ENCODE measurements at regions not wholly inside any gene's neighbourhood (a gene's known extent, or its start where the extent isn't known, plus 50 kb on each side); places are given as distances from the start of the nearest gene placed in this dataset.
A peak's percentile ranks its signal among the peaks of the same experiment; 100 is the strongest.
"Not testable (repeated sequence)": the region's sequence is repeated elsewhere in the genome, so short reads cannot be mapped to it uniquely, and the experiment has no call there.

DNA sequence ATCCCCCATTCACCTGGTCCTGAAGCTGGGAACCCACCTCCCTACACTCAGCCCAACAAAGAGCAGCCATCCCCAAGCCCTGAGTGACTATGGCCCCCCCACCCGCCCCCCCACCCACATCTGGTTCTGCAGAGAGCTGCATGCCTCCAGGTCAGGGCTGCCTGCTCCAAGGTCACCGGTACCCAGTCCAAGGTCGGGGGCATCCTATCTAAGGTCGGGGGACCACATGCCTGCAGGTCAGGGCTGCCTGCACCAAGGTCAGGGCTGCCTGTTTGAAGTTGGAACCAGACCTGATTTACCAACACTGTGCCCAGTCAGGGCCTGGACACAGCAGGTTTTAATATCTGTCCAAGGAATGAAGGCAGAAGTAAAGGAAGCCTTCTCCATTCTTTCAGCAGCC, 66.1 kb upstream of the GPC1 start:
- no peak for DNase-seq (ENCODE audit: low read depth)

DNA sequence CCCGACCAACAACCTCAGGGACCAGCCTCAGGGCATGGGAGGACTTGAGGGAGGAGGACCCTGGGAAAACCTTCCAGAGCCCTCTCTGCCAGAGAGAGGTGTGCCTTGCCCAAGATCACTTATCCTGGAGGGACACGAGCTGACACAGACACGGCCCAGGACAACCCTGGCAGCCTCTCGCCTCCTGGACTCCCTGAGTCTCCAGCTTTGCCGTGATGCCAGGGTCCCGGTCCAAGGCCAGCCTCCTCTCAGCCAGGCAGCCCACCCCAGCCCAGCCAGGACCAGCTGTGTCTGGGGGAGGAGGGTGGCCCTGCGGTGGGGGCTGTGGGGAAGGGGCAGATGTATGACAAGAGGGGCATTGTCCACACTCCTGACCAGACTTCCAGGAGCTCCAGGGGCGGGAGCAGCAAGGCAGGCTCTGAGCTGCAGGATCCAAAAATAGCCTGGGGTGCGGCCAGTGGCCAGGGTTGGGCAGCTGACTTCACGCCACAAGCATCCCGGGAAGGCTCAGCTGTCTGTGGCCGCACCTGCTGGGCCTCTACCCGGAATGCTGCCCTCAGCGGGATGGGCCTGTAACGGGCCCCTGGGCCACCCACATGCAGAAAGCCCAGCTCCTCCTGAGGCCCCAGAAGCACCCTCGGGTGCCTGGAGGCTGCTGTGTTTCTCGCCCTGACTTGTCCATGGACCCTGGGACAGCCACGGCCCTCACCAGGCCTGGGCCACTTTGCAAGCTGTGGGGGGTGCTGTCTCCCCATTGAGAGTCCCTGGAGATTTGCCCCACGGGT, 65.5 kb upstream of the GPC1 start:
- DNase-seq (ENCODE audit: low read depth) = peak; percentile 99

DNA sequence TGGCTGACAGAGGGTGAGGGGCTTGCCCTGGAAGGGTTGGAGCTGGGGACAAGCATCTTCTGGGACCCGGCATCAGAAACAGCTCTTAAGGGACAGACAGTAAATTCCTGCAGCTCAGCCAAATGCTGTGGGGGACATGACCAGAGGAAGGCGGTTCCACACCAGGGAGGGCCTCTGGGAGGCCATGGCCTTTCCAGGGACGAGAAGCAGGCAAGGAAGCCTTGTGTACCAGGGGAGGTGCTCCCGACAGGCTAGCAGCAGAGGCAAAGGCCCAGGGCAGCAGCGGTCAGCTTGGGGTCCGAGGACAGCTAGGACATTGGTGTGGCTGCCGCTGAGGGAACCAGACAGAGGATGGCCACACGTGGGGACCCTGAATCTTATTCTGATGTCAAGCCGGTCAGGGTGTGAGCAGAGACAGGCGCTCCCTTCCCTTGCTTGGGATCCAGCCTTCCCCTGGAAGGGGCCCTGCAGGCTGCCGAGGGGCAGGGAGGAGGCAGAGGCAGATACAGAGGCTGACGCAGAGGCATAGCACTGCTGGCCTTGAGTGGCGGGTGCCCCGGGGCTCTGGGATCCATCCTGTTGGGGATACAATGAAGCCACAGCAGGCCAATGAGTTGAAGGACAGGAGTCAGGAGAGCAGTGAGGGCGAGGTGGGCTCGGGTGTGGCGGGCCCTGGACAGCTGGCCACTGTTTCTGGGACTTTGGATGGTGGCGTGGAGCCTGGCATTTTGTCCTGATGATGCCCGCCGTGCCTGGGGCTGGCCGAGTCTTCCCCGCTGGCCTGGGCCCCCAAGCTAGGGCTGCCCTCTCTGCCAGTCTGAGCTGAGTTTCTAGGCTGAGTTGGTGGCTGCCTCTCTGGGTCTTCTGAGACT, 64.1 kb upstream of the GPC1 start:
- peak; percentile 69 for DNase-seq (ENCODE audit: low read depth)

DNA sequence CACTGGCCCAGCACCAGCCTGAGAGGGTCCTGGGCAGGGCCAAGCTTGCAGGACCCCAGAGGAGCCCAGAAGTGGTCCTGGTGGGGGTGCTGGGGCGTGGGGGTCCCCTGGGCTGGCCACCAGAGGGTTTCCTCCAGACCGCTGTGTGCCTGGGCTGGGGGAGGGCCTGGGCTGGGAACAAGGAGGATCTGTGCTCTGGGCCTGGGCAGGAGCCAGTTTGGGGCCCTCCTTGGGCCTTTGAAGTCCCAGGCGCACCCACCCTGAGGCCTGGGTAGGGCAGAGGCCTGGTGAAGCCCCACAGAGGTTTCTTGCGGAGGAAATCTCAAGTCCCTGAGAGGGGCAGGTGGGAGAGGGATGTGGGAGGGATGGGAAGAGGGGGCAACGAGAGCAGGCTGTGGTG, 63.4 kb upstream of the GPC1 start:
- DNase-seq (ENCODE audit: low read depth) = no peak

DNA sequence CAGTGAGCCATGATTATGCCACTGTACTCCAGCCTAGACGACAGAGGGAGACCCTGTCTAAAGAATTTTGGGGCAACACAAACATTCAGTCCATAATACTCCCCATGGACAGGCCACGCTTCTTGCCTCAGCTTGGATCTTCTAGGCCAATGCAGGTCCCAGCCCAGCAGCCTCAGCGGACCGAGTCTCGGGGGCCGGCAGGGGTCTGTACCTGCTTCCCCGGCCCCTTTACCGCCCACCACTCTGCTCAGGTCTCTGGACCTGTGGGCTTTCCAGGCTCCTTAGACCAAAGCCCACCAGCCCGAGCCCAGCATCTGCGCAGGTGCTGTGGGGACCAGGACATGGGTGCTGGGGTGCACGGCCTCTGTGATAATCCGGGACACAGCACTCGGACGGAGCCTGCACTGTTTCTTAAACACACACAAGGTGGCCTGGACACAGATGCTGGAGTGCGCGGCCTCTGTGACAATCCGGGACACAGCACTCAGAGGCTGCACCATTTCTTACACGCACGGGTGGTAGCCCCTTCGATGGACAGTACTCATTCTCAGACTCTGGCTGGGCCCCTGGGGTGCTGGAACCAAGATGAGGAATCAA, 62.1 kb upstream of the GPC1 start:
- DNase-seq (ENCODE audit: low read depth) = no peak

DNA sequence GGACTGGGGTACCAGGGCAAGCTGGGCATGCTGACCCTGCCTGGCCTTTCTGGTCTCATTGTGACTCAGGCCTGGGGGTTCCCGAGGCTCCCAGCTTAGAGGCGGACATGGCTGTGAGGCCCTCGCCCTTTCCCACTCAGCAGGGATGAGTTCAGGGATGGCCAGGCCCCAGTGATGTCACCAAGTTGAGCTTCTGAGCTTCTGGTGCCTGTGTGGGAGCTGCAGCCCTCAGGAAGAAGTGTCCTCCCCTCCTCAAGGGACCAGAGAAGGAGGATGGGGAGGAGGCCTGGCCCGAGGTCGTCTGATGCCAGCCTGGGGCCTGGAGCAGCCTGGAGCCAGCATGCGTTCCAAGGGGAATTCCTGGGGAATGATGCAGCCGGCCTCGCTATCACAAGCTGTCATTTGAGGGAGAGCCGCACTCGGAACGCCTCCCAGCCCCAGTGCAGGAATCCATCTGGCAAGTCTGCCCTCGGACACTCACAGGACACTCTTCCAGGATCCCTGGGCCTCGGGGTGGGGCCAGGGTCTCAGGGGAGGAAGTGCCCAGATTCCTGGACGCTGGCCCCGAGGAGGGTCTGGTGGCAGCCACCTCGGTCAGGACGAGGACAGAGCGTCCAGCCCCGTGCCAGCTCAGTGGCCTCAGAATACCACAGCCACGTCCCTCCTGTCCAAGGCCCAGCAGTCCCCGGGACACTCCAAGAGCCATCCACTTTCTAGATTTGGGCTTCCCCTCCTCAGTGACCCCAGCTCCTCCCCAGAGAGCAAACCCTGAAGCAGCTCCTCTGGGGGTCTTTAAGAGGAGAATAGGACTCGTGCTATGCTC, 61.2 kb upstream of the GPC1 start:
- peak; percentile 98 for DNase-seq (ENCODE audit: low read depth)

DNA sequence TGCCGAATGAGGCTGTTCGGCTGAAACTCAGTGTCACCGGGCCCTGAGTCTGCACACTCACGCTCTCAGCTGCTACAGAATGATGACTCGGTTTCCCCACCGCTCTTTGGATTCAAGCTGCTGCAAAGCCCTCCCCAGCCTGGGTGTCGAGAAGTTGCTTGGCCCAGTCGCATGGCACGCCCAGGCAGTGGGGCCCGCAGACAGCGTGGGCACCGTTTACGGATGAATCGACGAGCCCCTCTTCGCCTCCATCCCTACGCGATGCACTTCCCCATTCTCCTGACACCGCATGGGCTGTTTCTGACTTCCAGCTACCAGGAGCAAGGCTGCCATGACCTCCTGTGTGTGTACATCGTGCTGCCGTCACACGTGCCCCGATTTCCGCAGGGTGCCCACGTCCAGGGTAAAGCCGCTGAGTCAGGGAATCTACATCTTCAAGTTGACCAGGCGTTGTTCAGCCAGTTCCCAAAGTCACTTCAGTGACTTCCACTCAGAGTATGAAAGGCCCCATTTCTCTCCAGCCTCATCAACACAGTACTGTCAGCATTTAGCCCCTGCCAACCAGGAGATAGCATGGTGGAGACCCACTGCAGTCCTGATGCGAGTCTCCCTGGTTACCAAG, 60.3 kb upstream of the GPC1 start:
- DNase-seq (ENCODE audit: low read depth) = no peak

DNA sequence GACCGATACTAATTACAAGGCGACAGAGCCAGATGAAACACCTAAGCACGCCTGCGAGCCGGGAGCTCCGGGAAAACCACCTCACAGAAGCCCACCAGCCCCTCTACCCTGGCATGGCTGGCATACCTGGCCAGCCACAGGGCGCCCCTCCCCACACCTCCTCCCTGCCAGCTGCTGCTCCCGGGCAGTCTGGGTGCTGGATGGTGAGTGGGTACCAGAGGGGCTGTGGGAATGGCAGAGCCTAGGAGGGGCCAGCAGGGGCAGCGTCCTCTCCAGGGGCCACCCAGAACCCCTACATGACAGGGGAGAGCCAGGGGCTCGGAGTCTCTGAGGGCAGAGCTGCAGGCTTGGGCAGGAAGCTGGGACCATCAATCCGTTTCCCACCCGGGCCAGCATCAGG, 58.7 kb upstream of the GPC1 start:
- no peak for DNase-seq (ENCODE audit: low read depth)

DNA sequence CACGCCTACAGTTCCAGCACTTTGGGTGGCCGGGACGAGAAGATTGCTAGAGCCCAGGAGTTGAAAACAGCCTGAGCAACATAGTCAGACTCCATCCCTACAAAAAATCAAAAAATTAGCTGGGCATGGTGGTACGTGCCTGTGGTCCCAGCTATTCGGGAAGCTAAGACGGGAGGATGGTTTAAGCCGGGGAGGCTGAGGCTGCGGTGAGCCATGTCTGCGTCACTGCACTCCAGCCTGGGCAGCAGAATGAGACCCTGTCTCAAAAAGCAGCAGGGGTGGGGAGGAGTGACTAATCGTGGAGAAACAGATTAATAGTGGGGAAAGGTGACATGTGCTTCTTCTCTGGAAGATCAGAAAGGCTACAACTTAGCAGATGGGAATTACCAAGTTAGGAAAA, 58.1 kb upstream of the GPC1 start:
- no peak for DNase-seq (ENCODE audit: low read depth)

DNA sequence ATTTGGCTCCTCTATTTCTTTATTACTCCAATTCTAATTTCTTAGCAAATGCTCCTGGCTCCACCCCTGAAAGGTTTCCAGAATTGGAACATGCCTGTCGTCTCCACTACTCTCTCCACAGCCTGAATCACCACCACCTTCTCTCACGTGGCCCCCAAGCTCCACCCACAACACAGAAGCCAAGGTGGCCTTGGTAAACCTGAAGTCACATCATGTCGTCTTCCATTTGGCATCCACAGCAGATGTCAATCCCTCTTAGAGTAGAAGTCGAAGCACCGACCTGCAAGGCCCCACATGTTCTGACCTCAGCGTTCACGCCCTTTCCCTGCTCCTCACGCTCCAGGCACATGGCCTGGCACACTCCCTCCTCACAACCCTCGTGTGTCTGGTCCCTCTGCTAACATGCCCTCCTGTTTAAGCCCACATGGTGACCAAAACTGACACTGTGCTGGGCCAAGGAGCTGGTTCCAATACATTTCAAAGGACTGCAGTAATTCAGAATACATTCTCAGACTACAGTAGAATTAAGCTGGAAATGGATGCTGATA, 56.3 kb upstream of the GPC1 start:
- DNase-seq (ENCODE audit: low read depth) = no peak

DNA sequence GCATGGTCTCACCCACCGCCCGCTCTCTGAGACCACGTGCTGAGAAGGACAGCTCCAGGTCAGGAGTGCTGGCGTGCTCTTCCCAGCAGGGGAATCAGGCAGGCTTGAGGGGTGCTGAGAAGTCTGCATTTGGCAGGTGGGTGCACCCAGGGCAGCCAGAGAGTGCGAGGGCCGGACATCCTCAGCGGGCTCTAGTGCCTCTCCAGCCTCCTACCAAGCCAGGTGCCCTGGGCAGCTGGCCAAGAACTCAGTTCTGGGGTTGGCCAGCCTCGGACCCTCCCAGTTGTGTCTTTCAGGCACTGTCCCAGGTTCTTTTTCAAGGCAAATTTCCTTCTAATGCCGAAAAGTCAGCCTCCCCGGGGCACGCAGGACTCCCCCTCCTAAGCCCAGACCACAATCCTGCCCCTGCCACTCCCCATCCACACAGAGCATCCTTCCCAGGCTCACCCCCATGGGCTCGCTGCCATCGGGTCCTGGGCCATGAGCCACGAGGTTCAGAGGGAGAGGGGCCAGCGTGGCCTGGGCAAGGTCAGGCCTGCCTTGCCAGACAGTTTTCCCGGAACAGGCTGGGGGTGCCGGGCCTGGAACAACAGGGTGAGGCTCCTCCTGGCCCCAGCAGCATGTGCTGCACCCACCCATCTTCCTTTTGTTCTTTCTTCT, 52.2 kb upstream of the GPC1 start:
- no peak for DNase-seq (ENCODE audit: low read depth)

DNA sequence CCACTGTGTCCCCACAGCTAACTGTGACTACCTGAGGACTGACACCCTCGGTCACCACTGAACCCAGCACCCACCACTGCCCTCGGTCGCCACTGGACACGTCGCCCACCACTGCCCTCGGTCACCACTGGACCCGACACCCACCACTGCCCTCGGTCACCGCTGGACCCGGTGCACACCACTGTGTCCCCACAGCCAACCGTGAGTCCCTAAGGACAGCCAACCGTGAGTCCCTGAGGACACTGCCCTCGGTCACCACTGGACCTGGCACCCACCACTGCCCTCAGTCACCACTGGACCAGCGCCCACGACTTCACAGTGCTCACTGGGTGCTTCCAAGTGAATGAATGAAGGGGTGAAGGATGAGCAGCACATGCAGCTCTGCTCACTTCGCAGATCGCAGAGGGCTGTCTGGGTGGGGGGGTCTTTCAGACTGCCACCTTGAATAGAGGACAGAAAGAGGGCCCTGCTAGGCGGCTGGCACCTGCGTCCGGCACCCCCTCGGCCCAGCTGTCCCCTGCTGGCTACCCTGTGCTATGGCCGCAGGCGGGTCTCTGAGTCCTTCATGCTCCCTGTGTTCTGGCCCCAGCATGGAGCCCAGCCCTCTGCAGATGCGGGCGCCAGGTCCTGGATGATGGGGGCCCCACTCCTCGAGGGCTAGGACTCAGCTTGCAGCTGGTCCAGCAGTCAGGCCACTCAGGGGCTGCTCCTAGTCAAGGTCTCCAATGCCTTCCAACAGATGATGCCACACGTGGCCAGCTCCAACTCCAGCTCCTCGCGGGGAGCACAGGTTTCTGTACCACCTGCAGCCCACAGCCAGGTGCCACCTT, 51.4 kb upstream of the GPC1 start:
- DNase-seq (ENCODE audit: low read depth) = no peak

DNA sequence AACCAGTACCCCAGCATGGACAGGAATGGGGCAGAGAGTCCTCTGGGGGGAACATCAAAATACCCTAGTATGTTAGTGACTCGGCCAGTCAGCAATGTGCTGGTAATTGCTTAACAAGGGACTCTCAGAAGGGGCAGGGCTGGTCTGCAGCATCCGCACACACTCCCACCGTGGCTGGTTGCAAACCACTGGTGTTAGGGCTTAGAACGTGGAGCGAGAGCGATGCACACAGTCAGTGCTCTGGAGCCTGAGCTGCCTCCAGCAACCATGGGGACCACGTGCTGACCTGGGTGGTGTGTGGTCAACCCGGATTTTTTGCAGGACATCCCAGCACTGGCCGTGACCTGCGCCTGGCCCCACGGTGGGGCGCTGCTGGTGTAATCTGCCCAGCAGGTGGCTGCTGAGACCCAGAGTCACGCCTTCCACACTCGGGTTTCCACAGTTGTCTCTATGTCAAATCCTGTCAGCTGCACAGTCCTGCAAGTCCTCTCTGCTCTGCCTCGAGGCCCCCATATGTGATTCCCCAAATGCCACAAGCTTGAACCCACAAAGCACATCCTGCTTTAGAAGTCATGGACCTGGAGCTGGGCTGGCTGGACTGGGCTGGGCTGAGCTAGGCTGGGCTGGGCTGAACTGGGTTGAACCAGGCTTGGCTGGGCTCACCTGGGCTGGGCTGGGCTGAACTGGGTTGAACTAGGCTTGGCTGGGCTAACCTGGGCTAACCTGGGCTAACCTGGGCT, 50.6 kb upstream of the GPC1 start:
- DNase-seq (ENCODE audit: low read depth) = peak; percentile 91

DNA sequence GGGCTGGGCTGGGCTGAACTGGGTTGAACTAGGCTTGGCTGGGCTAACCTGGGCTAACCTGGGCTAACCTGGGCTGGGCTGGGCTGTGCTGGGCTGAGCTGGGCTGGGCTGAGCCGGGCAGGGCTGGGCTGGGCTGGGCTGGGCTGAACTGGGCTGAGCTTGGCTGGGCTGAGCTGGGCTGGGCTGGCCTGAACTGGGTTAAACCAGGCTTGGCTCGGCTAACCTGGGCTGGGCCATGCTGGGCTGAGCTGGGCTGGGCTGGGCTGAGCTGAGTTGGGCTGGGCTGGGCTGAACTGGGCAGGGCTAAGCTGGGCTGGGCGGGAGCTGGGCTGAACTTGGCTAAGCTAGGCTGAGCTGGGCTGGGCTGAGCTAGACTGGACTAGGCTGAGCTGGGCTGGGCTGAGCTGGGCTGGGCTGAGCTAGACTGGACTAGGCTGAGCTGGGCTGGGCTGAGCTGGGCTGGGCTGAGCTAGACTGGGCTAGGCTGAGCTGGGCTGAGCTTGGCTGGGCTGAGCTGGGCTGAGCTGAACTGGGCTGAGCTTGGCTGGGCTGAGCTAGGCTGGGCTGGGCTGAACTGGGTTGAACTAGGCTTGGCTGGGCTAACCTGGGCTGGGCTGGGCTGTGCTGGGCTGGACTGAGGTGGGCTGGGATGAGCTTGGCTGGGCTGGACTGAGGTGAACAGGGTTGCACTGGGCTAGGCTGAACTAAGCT, 49.9 kb upstream of the GPC1 start:
- DNase-seq (ENCODE audit: low read depth) = not testable (repeated sequence)

All from myocyte (in vitro differentiated cells).